Adipocyte (in vitro differentiated cells): ENCODE measurements at regions not wholly inside any gene's neighbourhood (a gene's known extent, or its start where the extent isn't known, plus 50 kb on each side); places are given as distances from the start of the nearest gene placed in this dataset.

Experiments used
- DNase-seq: peaks from one replicate; pipeline ENCODE4 v3.0.0-alpha.2; 2015; ENCODE audit warnings: low read depth
- H3K27me3 ChIP-seq: replicated peaks from 2 replicates; pipeline ENCODE4 v1.7.0; 2013; ENCODE audit warnings: mild to moderate bottlenecking, low read length, moderate library complexity; ENCODE audit not compliant: control insufficient read depth, insufficient read depth
- H3K36me3 ChIP-seq: 2 replicates; pipeline ENCODE4 v1.7.0; 2013; ENCODE audit warnings: low read length, mild to moderate bottlenecking, moderate library complexity; ENCODE audit not compliant: control insufficient read depth, insufficient read depth, severe bottlenecking
- H3K4me1 ChIP-seq: 2 replicates; pipeline ENCODE4 v1.7.0; 2013; ENCODE audit warnings: mild to moderate bottlenecking, low read length, moderate library complexity; ENCODE audit not compliant: control insufficient read depth, insufficient read depth
- H3K4me3 ChIP-seq: 2 replicates; pipeline ENCODE4 v1.7.0; 2013; ENCODE audit warnings: mild to moderate bottlenecking, low read length, moderate library complexity
- H3K9ac ChIP-seq: 2 replicates; pipeline ENCODE4 v1.7.0; 2013; ENCODE audit warnings: mild to moderate bottlenecking, low read length, moderate library complexity
- H3K9me3 ChIP-seq: 2 replicates; pipeline ENCODE4 v1.7.0; 2013; ENCODE audit warnings: mild to moderate bottlenecking, low read length, moderate library complexity; ENCODE audit not compliant: control insufficient read depth

- Histone ChIP-seq H3K36me3 (no peaks in the 10 kb centered on the region), H3K9me3 (peaks cover 8% of the 10 kb centered on the region), H3K9ac (no peak overlapping the region), H3K4me1 (no peaks in the 10 kb centered on the region), H3K4me3 (no peak overlapping the region), H3K27me3 (peaks cover 2% of the 10 kb centered on the region)
- no peak for DNase-seq
Measured at GRCh38 chr15:37581866-37582532, 352.4 kb upstream of the TMCO5A start.

GRCh38 chr15:37582852-37583251, 351.6 kb upstream of the TMCO5A start:
- DNase-seq, result no peak
- peaks cover 2% of the 10 kb centered on the region for H3K27me3 ChIP-seq
- H3K9ac ChIP-seq, result no peak overlapping the region
- H3K36me3 ChIP-seq, result no peaks in the 10 kb centered on the region
- H3K9me3 ChIP-seq, result peaks cover 8% of the 10 kb centered on the region
- no peak overlapping the region for H3K4me3 ChIP-seq
- H3K4me1 ChIP-seq, result peaks cover 2% of the 10 kb centered on the region

- H3K9ac ChIP-seq, result no peak overlapping the region
- no peaks in the 10 kb centered on the region for H3K36me3 ChIP-seq
- H3K27me3 ChIP-seq, result no peaks in the 10 kb centered on the region
- H3K9me3 ChIP-seq, result peaks cover 8% of the 10 kb centered on the region
- H3K4me1 ChIP-seq, result peaks cover 2% of the 10 kb centered on the region
- peak; percentile 61 for DNase-seq
- H3K4me3 ChIP-seq, result no peak overlapping the region
Measured at GRCh38 chr15:37586011-37586583, 348.3 kb upstream of the TMCO5A start.

- Histone ChIP-seq H3K9me3 (peaks cover 8% of the 10 kb centered on the region), H3K4me3 (no peak overlapping the region), H3K9ac (no peak overlapping the region), H3K36me3 (no peaks in the 10 kb centered on the region), H3K4me1 (peaks cover 2% of the 10 kb centered on the region), H3K27me3 (peaks cover 5% of the 10 kb centered on the region)
- DNase-seq, result peak; percentile 7
Measured at GRCh38 chr15:37586976-37587375, 347.5 kb upstream of the TMCO5A start.

- no peaks in the 10 kb centered on the region for H3K36me3 ChIP-seq
Measured at GRCh38 chr15:37594417-37594816, 340.0 kb upstream of the TMCO5A start.

GRCh38 chr15:37595426-37595970, 338.9 kb upstream of the TMCO5A start:
- no peaks in the 10 kb centered on the region for H3K4me1 ChIP-seq
- H3K36me3 ChIP-seq, result no peaks in the 10 kb centered on the region
- no peak overlapping the region for H3K9ac ChIP-seq
- no peak overlapping the region for H3K4me3 ChIP-seq
- no peak for DNase-seq
- H3K9me3 ChIP-seq, result no peaks in the 10 kb centered on the region
- peaks cover 10% of the 10 kb centered on the region for H3K27me3 ChIP-seq

More at GRCh38 chr15:37594417-37594816, 340.0 kb upstream of the TMCO5A start:
- H3K4me3 ChIP-seq, result no peak overlapping the region
- H3K27me3 ChIP-seq, result peaks cover 10% of the 10 kb centered on the region
- H3K9me3 ChIP-seq, result no peaks in the 10 kb centered on the region
- no peaks in the 10 kb centered on the region for H3K4me1 ChIP-seq
- DNase-seq, result no peak
- H3K9ac ChIP-seq, result no peak overlapping the region

GRCh38 chr15:37599156-37599555, 335.3 kb upstream of the TMCO5A start:
- no peaks in the 10 kb centered on the region for H3K36me3 ChIP-seq
- H3K4me1 ChIP-seq, result no peaks in the 10 kb centered on the region
- no peak overlapping the region for H3K4me3 ChIP-seq
- H3K9ac ChIP-seq, result no peak overlapping the region
- no peaks in the 10 kb centered on the region for H3K9me3 ChIP-seq
- peaks cover 5% of the 10 kb centered on the region for H3K27me3 ChIP-seq
- DNase-seq, result no peak

- no peak overlapping the region for H3K9ac ChIP-seq
- no peak for DNase-seq
- no peaks in the 10 kb centered on the region for H3K36me3 ChIP-seq
- H3K9me3 ChIP-seq, result peaks cover 11% of the 10 kb centered on the region
- H3K4me1 ChIP-seq, result no peaks in the 10 kb centered on the region
- no peaks in the 10 kb centered on the region for H3K27me3 ChIP-seq
- no peak overlapping the region for H3K4me3 ChIP-seq
Measured at GRCh38 chr15:37616215-37616614, 318.2 kb upstream of the TMCO5A start.

GRCh38 chr15:37618353-37618752, 316.1 kb upstream of the TMCO5A start:
- H3K36me3 ChIP-seq, result no peaks in the 10 kb centered on the region
- H3K27me3 ChIP-seq, result no peaks in the 10 kb centered on the region
- H3K4me3 ChIP-seq, result no peak overlapping the region
- DNase-seq, result no peak
- H3K9me3 ChIP-seq, result peaks cover 11% of the 10 kb centered on the region
- H3K9ac ChIP-seq, result no peak overlapping the region
- H3K4me1 ChIP-seq, result no peaks in the 10 kb centered on the region

- no peak overlapping the region for H3K4me3 ChIP-seq
- no peaks in the 10 kb centered on the region for H3K36me3 ChIP-seq
- peaks cover 11% of the 10 kb centered on the region for H3K9me3 ChIP-seq
- H3K9ac ChIP-seq, result no peak overlapping the region
- H3K27me3 ChIP-seq, result no peaks in the 10 kb centered on the region
- no peaks in the 10 kb centered on the region for H3K4me1 ChIP-seq
- no peak for DNase-seq
Measured at GRCh38 chr15:37619358-37620042, 314.9 kb upstream of the TMCO5A start.

- Histone ChIP-seq H3K27me3 (no peaks in the 10 kb centered on the region), H3K4me3 (no peak overlapping the region), H3K9ac (no peak overlapping the region), H3K4me1 (no peaks in the 10 kb centered on the region), H3K36me3 (no peaks in the 10 kb centered on the region), H3K9me3 (no peaks in the 10 kb centered on the region)
- no peak for DNase-seq
Measured at GRCh38 chr15:37625576-37625975, 308.9 kb upstream of the TMCO5A start.
